COLO668 (cell line): ENCODE measurements at regions not wholly inside any gene's neighbourhood (a gene's known extent, or its start where the extent isn't known, plus 50 kb on each side); places are given as distances from the start of the nearest gene placed in this dataset.
"Not testable (repeated sequence)": the region's sequence is repeated elsewhere in the genome, so short reads cannot be mapped to it uniquely, and the experiment has no call there.

Source experiments
- DNase-seq: peaks from one replicate; lab custom pipeline; 2025; ENCODE audit not compliant: unreplicated experiment; lab: John Stamatoyannopoulos, UW

DNA sequence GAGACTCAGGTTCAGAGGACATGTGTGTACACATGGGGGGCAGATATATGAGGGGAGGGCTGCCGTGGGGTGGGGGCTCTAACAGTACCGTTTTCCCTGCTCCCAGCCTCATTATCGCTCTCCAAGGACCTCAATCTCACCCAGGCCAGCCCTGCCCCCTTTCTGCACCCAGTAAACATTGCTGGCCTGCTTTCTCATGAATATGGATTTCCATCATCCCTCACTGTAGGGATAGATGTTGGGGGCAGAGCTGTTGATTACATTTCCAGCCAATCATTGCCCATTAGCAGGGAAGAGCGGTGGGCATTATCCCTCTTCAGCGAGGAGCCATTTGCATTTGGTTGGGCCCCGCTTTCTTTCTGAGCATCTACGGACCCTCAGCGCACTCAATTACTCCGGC is 273.8 kb downstream of the RPS6KC1 start:
- DNase-seq, result no peak

DNA sequence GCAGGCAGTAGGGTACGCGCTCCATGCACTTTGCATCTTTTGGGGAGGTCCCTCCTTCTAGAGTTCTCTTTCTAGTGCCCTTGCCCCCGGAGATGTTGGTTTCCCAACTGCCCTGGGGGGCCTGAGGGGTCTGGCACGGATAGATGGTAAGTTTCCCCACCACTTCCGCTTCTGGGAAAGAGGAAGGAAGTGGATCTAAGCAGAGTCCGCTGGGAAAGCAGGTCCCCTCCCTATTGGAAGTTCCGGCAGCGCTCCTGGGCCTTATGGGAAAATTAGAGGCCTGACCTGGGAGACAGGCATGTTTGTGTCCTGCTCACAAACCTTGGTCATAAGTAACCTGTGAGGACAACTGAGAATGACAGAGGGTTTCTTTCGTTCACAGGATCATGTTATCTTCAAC is 274.4 kb downstream of the RPS6KC1 start:
- no peak for DNase-seq

DNA sequence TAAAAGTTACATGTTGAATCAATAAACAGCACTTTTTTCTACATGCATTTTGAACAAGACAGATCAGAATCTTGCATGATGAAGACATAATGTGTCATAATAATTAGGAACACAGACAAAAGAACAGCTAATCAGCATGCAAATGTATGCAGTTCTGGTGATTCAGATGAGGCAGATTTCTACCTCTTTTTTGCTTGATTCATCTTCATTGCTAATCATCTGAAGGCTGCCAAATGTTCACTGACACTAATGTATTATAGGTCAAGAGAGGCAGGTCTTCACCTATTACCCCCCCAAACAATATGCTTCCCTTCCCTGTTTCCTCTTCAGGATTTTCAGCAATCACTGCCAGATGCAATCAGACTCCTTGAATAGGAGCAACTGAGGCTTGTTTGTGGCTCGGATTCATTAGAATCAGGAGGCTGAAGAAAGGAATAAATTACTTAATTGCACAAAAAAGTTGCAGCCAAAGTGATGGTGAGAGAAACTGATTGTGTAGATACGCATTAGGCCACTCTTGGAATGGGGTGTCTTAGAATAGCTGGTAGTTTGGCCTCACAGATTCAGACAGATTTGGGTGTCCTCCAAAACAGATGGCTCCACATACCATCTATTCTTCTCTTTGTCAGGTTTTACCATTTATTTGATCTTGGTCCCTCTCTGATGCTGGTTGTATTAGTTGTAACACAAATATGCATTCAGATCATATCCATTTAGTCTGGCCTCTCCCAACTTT is 275.4 kb downstream of the RPS6KC1 start:
- no peak for DNase-seq

DNA sequence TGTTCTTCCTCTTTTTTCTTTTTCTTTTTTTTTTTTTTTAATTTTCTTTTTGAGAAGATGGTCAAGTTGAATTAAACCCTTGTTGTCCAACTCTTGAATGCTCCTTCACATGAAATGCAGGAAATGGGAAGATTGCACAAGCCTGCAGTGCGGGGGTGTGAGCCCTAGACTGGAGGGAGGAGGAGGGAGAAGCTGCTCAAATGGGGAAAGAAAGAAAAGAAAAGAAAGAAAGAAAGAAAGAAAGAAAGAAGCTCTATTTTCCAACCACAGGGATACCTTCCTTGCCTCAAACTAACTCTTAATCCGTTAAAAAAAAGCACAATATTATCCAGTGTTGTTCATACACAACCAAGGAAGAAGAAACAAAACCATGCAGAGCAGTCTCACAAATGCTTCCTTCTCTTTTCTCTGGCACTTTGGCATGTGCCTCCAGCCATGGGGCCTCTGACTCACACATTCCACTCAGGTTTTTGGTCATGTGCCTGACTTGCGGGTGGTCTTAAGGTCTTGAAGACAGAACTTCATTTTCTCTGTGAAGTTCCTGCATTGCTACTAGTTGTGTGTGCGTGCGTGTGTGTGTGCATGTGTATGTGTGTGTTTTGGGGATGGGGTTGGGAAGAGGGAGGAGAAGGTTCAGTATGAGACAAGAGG is 276.1 kb downstream of the RPS6KC1 start:
- DNase-seq, result no peak

DNA sequence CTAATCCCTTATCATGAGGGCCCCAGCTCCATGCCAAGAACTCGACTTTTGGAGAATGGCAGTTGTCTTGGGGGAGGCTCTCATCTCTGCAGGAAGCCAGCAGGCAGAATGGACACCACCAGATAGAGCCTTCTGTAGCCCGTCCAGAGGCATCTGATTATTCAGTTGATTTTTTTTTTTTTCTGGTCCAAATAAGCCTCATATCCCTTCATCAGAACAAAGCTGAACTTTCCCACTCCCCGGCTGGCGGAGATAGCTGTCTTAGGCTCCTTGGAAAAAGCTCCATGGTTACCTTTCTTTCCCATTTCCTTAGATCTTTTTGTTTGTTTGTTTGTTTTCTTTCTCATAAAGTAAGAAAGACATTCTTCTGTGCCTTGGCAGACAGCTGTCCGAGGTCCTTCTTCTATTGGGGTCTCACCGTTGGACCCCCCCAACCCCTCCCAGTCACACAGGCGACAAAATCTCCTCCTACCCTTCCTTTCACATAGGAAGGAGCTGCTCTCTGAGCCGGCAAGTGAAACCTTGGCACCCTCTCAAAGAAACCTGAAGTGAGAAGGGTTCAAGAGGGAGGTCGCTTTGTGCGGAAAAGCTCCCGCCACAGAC is 278.5 kb downstream of the RPS6KC1 start:
- no peak for DNase-seq

DNA sequence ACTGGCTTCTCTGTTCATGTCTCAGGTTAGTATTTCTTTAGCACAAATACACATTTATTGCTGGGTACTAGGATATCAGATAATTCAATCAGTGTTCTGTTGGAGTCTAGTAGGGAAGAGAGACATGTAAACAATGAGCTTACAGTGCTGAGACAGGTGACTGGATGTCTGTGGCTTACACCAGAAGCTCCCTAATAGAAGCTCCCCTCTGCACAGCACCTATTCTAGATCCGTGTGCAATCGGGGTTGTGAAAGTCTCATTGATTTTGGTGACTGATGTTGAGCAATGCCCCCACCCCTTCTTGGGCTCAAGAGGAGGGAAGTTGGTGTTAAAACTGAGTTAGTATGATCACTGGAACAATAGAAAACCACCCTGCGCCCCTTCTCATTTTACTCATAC is 279.2 kb downstream of the RPS6KC1 start:
- no peak for DNase-seq

DNA sequence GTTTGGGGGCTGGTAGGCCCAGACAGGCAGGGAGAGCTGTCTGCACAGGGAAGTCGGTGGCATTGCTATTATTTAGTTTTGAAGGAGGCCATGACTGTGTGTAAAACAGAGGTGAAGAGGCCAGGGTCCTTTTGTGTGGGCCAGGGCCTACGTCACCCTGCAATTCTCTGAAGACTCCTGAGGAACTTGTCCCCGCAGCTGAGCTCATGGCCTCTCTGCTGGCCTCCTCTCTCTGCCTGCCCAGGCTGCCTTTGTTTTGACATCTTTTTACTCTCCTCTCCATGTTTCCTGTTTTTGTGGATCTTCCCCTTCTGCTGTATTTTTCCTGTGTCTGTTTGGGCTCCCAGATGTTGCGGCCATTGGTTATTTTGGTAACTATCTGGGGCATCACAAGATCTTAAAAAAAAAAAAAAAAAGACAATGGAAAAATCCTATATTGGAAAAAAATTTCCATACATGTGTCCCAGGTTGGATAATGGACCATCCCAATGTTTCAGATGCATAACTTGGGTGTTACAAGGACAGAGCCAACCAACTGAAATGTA is 280.7 kb downstream of the RPS6KC1 start:
- no peak for DNase-seq

DNA sequence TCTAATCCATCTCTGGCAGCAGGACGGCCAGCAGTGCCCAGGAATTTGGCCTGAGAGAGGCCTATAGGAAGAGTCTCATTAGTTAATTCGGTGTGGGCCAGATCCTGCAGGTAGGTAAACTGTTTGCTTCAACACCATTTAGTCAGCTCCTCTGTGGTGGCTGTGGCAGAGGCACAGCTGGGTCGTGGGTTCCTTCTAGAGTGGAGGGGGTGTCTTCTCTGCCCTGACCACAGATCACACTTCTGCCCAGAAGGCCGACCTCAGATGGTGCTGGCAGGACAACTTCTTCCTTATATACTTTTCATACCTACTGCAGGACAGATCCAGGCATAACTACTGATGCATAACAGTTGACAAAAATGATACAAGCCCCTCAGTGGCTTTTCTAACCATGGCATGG is 281.4 kb downstream of the RPS6KC1 start:
- DNase-seq, result no peak

DNA sequence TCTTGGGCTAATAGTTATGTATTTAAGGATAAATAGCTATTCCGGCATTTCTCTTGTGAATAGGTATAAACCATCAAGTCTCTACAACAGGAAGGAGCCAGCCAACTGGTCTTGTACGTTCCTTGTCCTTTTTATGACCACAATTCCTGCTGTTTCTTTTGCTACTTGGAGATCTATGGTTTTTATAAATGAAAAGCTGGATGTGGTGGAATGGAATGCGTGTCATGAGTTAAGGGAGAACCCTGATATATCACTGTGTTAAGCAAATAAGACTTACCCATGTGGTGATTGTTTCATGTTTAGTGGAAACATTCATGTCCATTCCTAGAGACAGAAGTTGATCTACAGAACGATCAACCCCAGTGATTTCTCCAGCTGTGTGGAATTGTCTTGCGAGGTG is 282.1 kb downstream of the RPS6KC1 start:
- DNase-seq, result no peak

DNA sequence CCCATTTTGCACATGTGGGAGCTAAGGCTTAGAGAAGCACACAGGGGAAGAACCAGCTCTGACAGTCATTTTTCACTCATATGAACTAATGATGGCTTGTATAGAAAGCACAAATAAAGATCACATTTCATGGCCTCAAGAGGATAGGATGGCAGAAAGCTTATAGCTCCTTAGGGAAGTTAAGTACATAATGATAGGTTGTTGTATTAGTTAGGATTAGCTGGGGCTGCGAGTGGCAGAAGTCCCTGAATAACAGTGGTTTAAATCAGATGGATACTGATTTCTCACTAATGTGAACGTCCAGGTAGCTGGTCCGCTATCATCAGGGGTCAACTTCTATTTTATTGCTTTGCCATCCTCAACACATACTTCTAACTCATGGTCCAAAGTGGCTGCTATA is 284.0 kb downstream of the RPS6KC1 start:
- no peak for DNase-seq

DNA sequence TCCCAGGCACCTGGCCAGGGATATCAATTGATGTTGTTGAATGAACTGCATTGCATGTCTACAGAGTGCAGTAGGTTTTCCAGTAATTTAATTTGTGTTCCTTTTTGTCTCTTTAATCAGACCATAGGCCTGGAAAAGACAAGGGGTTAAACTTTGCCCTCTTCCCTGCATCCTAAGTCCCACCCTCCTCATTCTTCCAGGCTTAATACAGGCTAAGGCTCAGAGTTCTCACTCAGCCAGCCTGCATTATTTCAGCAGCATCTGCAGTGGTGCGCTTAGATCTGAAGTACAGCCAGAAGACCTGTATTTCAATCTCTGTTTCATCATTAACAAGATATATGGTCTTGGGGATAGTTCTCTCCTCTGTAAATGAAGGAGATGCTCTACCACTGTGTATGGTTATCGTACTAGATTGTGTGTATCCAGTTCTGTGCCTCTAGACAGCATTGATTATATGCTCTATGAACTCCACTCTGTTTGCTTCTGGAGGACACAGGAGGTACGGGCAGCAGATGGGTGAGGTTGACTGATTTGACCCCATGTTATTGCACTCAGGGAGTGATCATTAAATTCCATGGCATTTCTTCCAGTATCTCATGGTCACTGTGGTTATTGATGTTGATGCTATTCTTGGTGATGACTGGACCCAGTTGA is 286.1 kb downstream of the RPS6KC1 start:
- DNase-seq, result no peak

DNA sequence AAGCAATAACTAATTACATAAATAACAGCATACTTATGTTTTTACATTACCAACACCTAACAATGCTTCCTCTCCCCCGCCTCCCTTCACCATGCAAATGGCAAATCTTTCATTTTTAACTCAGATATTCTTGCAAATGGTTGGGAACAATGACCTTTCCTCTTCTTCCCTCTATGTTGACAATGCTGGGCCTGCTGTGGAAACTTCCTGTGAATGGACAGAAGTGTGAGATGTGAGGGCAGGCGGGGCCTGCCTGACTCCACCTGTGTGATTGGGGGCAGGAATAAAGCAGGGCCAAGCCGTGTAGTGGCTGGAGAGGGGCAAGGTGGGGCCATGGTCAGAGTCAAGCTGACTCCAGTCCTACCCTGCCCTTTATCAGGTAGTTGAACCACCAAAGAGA is 289.6 kb downstream of the RPS6KC1 start:
- DNase-seq, result no peak

DNA sequence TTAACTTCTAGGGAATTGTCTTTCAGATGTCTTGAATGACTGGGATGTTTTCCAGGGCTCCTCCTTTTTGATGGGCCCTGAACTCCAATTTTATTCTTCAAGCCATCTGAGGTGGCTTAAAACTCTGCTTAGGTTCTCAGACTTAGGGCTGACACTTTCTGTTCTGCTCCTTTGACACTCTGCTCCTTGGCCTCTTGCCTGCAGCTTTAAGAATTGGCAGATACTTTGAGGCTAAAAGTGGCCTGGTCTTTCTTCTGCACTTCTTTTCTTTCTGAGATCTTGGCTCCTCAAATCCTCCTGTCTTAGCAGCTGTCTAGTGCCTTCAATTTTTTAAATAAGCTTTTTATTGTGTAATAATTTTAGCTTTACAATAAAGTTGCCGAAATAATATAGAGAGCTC is 294.6 kb downstream of the RPS6KC1 start:
- DNase-seq, result no peak

DNA sequence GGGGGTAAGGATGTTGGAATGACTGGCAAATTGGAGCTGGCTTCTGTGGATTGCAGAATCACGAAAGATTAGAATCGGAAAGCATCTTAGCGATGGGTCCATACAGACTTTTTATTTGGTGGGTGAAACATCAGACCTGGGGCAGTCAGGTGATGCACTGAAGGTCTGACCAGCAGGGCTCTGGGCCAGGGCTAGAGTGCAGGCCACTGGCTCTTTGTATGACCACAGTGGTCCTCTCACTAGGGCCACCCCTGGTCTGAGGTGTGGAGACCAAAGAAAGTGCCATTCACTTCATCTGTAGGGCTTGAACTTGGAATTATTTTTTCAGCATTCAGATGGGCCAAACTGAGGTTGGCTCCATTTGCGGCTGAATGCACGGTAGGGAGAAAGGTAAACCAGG is 306.4 kb downstream of the RPS6KC1 start:
- DNase-seq, result no peak

DNA sequence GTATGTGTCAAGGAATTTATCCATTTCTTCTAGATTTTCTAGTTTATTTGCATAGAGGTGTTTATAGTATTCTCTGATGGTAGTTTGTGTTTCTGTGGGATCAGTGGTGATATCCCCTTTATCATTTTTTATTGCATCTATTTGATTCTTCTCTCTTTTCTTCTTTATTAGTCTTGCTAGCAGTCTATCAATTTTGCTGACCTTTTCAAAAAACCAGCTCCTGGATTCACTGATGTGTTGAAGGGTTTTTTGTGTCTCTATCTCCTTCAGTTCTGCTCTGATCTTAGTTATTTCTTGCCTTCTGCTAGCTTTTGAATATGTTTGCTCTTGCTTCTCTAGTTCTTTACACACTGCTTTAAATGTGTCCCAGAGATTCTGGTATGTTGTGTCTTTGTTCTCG is 307.3 kb downstream of the RPS6KC1 start:
- not testable (repeated sequence) for DNase-seq

DNA sequence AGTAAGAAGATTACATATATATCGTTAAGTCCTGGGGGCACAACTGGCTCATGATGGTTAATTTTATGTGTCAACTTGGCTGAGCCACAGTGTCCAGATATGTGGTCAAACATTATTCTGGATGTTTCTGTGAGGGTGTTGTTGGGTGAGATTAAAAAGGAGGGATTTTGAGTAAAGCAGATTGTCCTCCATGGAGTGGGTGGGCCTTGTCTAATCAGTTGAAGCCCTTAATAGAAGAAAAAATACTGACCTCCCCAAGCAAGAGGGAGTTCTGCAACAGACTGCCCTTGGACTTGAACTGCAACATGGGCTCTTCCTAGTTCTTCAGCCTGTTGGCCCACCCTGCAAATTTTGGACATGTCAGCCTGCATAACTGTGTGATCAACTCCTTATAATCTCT is 311.6 kb downstream of the RPS6KC1 start:
- no peak for DNase-seq

DNA sequence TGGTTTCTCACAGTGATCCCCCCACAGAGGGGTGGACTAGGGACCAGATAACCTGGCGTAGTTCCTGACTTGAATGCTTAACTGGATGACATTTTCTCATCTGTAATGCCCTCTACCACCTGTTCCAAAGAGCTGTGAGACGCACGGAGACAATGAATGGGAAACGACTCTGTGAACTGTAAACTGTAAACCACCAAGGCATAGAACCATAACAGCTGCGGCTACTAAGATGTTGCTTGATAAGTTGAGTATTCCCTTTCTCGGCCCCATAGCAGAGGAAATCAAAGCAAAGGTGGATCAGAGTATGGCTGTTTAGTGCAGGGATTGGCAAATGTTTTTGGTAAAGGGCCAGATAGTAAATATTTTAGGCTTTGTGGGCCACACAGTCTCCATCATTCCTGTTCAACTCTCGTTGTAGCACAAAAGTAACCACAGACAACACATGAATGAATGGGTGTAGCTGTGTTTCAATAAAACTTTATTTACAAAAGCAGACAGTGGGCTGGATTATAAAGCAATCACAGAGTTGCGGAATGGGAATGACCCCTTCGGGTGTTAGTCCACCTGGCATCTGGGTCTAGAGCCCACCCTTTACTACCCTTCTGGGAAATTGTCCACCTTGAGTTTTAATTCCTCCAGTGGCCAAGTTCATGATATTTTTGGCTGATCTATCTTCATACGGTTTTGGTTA is 315.2 kb downstream of the RPS6KC1 start:
- DNase-seq, result no peak

DNA sequence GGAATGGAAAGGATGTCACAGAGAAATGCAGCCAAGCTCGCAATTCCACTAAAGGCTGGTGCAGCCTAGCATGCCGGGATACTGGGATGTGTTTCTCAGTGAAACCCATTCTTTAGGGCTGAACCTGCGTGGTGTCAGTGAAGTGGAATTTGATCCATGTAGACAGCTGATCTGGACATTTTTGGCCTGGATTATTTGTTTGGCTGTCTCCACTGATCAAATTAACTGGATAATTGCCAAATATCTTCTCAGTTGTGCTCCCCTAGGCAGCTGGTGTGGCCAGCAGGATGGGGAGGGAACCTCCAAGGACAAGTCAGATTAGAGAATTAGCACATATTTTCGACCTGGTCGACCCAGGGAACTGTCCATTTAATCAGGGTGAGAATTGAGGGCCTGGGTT is 318.4 kb downstream of the RPS6KC1 start:
- DNase-seq, result peak; percentile 48

DNA sequence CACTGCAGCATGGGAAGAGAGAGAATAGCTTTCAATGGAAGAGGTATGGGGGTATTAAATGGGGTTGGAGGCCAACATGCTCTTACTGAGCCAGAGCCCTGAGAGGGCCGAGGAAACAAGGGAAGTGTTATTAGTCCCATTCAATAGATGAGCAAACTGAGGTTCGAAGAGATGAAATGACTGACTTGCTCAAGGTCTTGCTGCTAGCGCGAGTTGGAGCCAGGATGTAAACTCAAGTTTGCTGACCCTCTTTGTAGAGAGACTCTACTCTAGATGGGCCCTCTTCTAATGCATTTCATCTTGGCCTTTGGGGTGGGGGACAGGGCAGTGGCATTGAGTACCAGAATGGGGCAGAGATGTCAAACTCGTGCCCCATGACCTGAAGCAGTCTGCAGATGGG is 319.5 kb downstream of the RPS6KC1 start:
- no peak for DNase-seq

DNA sequence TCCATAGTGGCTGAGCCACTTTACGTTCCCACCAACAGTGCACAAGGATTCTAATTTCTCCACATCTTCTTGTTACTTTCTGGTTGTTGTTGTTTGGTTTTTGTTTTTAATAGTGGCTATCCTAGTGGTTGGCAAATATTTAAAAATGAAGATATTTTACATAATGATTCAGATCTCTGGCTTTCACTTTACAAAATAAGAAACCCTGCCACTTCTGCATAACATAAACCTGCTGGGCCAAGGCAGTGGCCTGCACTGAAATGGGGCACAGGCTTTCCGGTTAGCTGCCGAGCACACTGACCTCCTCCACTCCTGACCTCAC is 320.4 kb downstream of the RPS6KC1 start:
- DNase-seq, result no peak

DNA sequence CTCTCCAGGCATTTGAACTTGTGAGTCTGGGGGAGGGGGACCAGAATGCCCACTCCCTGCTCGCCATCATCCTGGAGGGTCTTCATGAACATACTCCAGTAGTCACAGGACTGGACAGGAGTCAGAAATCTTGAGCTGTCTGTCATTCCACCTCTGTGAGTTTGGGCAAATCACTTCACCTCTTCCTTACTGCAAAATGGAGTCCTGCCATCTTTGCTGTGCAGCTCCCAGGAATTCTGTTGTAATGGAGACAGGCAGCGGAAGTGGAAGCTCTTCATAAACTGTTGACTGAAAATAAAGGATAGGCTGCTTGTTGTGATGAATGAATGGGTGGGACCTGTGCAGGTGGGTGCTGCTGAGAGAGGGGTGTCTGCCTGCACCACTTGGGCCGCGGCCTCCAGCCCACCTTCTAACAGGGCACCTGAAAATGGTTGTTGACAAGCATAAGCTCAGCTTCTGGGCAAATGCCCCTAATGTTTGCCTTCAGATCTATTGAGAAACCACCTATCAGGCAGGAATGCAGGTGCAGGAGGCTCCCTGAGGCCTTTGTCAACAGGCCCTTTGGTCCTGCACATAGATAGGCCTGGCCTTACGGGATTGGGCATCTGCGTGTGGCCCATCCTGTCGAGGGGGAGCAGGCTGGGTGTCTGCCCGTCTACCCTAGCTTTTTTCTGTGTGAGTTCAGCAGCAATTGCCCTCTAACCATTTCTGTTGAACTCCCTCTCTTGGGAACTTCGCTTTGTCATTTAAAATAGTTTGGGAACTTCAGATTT is 321.0 kb downstream of the RPS6KC1 start:
- peak; percentile 82 for DNase-seq
